ENCODE measurements at regions not wholly inside any gene's neighbourhood (a gene's known extent, or its start where the extent isn't known, plus 50 kb on each side); places are given as distances from the start of the nearest gene placed in this dataset.

DNA sequence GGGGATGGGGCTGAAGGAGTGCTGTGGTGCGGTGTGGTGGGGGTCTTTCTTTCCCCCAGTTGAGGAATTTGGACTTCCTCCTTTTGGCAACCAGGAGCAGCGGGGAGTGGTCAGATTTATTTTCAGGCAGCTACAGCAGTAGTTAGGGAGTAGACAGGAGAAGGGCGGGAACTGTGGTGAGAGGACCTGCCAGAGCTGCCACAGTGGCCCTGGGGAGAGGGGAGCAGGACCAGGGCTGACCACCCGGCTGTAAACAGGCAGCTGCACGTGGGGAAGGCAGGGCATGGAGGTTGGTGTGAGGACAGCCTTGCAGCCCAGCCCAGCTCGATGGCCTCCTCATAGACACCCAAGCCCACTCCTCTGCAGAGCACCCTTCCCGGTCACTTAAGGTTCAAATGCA, 197.2 kb downstream of the GLI2 start:
- ChIA-PET POLR2A (no interaction called here), CTCF (no interaction called here)
- TF ChIP-seq LEF1 (IDR thresholded peaks at IDR 0.05; ENCODE audit: borderline replicate concordance) (no peak), SUZ12 (IDR thresholded peaks at IDR 0.05) (no peak), ARNT (IDR thresholded peaks at IDR 0.05) (no peak), ZNF384 (IDR thresholded peaks at IDR 0.05) (no peak), SP1 (IDR thresholded peaks at IDR 0.05) (no peak), FOXM1 (IDR thresholded peaks at IDR 0.05; ENCODE audit: borderline replicate concordance) (no peak), TARDBP (IDR thresholded peaks at IDR 0.05) (no peak)
- no peak for DNase-seq (ENCODE audit: extremely low spot score)

DNA sequence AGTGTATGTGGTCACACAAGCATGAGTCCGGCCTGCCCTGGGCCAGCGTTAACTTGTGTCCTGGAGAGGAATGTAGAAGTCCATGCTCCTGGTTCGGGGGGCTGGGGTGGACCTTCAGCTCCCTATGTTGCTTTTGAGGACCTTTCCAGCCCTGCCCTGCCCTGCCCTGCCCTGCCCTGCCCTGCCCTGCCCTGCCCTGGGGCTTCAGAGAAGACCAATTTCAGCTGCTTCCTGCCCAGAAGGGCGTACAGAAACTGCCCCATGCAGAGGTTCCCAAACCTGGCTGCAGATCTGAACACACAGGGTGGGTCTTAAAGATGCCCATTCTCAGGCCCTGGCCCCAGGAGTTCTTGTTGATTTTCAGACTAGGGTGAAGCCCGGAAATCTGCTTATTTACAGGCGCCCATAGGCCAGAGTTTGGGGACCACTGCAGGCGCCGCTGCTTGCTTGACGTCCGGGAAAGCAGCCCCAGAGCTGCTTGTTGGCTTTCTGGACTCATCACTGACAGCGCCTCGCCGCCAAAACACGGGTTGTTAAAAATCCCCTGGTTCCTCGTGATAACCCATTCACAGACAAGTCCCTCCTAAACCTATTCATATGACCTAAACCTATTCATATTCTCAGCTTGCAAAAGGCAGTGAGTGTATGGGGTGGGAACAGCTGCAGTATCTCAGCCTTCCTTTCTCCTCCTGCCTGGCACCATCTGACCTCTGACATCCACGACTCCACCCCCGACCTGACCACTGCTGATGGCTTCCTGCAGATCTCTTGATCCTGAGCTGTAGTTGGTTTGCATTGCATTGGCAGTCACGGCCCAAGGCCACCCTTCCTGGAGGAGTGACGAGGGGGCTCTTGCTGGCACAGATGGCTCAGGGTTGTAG, 198.3 kb downstream of the GLI2 start:
- TF ChIP-seq L3MBTL2 (conservative IDR thresholded peaks at IDR 0.05) (no peak), SP1 (IDR thresholded peaks at IDR 0.05) (no peak), CTBP1 (IDR thresholded peaks at IDR 0.05; ENCODE audit: borderline replicate concordance) (no peak), SUZ12 (IDR thresholded peaks at IDR 0.05) (no peak), FOXA1 (IDR thresholded peaks at IDR 0.05) (no peak), ZNF384 (IDR thresholded peaks at IDR 0.05) (no peak), FOXM1 (IDR thresholded peaks at IDR 0.05; ENCODE audit: borderline replicate concordance) (no peak), ARNT (IDR thresholded peaks at IDR 0.05) (no peak), FOXK2 (IDR thresholded peaks at IDR 0.05) (no peak), BHLHE40 (IDR thresholded peaks at IDR 0.05; ENCODE audit: borderline replicate concordance) (no peak), TARDBP (IDR thresholded peaks at IDR 0.05) (no peak), LEF1 (IDR thresholded peaks at IDR 0.05; ENCODE audit: borderline replicate concordance) (no peak), ELF4 (IDR thresholded peaks at IDR 0.05) (no peak), NFRKB (IDR thresholded peaks at IDR 0.05) (no peak)
- TF ChIP-seq, protein P1, sequence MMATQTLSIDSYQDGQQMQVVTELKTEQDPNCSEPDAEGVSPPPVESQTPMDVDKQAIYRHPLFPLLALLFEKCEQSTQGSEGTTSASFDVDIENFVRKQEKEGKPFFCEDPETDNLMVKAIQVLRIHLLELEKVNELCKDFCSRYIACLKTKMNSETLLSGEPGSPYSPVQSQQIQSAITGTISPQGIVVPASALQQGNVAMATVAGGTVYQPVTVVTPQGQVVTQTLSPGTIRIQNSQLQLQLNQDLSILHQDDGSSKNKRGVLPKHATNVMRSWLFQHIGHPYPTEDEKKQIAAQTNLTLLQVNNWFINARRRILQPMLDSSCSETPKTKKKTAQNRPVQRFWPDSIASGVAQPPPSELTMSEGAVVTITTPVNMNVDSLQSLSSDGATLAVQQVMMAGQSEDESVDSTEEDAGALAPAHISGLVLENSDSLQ (IDR thresholded peaks at IDR 0.05), result no peak
- no peak for DNase-seq (ENCODE audit: extremely low spot score)
- POLR2A ChIA-PET, result interaction anchor here (0.7 kb wide), 1 partner anchor 197 kb away, joined by 3 read pairs; no protein-coding TSS in a partner anchor
- CTCF ChIA-PET, result interaction anchor here (1.6 kb wide), 1 partner anchor 198 kb away, joined by 3 read pairs; the partner anchor contains the start of gene GLI2

DNA sequence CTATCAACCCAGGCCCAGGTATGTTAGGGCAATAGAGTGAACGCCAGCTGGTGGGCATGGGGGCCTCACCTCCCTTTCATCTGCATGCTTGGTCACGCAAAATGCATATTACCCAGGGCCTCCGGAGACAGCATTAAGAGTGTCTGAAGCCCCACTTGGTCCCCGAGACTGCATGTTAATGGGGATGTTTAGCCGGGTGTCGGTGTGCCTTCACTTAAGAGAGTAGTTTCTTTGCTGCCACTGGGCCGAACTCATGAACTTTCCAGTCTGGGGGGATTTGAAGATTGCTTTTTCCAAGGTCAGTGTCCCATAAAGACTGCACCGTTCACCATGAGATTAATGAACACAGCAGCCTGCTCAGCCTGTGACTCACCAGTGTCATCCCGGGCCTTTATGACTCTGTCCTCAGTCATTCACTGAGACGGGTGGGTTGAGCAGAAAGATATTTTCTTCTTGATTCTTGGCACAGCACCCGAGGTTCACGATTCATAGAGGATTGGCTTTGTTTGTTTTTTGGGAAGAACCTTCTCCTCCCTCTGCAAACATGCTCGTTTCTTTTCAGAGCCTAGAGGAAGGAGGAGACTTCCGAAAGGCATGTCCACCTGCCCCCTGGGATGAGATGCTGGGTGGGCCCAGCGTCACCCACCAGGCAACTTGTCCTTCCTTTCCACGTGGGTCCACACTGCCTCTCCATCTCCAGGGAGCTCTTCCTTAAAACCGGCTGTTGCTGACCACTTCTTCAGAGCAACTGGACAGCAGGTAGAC, 199.1 kb downstream of the GLI2 start:
- TF ChIP-seq BHLHE40 (IDR thresholded peaks at IDR 0.05; ENCODE audit: borderline replicate concordance) (no peak), FOXA1 (IDR thresholded peaks at IDR 0.05) (no peak), CTBP1 (IDR thresholded peaks at IDR 0.05; ENCODE audit: borderline replicate concordance) (no peak), SUZ12 (IDR thresholded peaks at IDR 0.05) (no peak), HDGF (IDR thresholded peaks at IDR 0.05; ENCODE audit: borderline replicate concordance) (no peak), SP1 (IDR thresholded peaks at IDR 0.05) (no peak), ZNF384 (IDR thresholded peaks at IDR 0.05) (no peak), TARDBP (IDR thresholded peaks at IDR 0.05) (no peak)
- TF ChIP-seq, protein P1 (IDR thresholded peaks at IDR 0.05), result no peak
- CTCF ChIA-PET, result interaction anchor here (0.8 to 1.6 kb wide), 2 partner anchors 24 to 199 kb away, joined by 3 read pairs; partner anchors contain the start of gene GLI2
- DNase-seq (ENCODE audit: extremely low spot score), result no peak
- POLR2A ChIA-PET, result interaction anchor here (0.6 to 0.7 kb wide), 2 partner anchors 141 to 197 kb away, joined by 3 read pairs; no protein-coding TSS in a partner anchor

DNA sequence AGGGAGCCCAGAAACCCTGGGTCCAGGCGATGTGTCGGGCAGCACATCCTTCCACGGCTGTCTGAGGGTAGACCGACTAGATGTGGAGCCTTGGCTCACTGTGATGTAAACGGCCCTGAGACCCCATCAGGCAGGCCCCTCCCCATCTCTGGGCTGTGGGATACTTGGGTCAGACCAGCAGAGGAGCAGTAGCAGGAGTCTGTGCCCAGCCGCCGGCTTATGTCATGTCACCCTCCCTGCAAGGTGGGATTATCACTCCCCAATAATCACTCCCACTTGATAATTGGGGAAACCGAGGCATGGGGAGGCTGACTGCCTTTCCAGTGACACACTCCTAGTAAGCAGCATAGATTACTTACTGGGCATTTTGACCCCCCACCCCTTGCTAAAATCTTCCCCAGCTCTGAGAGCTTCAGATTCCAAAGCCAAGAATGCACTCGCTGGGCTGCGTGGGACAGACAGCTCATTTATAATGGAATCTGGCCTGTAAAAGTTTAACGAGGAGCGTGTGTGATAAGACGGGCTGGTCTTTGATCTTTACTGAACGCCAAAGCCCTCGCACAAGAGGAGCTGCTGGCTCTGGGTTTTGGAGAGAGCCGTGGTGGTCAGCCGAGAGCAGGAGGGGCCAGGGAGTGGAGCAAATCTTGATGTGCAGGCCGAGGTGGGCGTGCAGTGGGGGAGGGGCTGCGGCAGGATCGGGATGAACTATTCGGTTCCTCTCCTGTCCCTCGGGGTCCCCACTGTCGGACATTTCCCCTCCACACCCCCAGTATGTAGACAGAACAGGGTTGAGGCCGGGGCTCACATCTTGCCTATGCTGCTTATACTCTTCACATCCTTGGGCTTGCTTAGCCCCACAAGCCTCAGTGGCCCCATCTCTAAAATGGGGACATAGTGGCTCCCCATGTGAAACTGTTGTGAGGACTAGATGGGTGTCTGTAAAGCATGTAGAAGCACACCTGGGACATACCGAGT, 200.0 kb downstream of the GLI2 start:
- POLR2A ChIA-PET, result interaction anchor here (0.6 to 1.4 kb wide), 2 partner anchors 140 kb away, joined by 3 read pairs; no protein-coding TSS in a partner anchor
- DNase-seq (ENCODE audit: extremely low spot score), result peak; percentile 62
- CTCF ChIA-PET, result interaction anchor here (0.8 kb wide), 1 partner anchor 23 kb away, joined by 3 read pairs; no protein-coding TSS in a partner anchor
- TF ChIP-seq, protein P1 (IDR thresholded peaks at IDR 0.05), result peak; percentile 70
- no peak for TF ChIP-seq BHLHE40 (IDR thresholded peaks at IDR 0.05; ENCODE audit: borderline replicate concordance)
- TF ChIP-seq FOXA1 (IDR thresholded peaks at IDR 0.05), result no peak
- TF ChIP-seq FOXM1 (IDR thresholded peaks at IDR 0.05; ENCODE audit: borderline replicate concordance), result no peak
- TF ChIP-seq CTBP1 (IDR thresholded peaks at IDR 0.05; ENCODE audit: borderline replicate concordance), result peak; percentile 63; the same call in 1 of the 2 replicates
